ENCODE measurements at regions not wholly inside any gene's neighbourhood (a gene's known extent, or its start where the extent isn't known, plus 50 kb on each side); places are given as distances from the start of the nearest gene placed in this dataset.

DNA sequence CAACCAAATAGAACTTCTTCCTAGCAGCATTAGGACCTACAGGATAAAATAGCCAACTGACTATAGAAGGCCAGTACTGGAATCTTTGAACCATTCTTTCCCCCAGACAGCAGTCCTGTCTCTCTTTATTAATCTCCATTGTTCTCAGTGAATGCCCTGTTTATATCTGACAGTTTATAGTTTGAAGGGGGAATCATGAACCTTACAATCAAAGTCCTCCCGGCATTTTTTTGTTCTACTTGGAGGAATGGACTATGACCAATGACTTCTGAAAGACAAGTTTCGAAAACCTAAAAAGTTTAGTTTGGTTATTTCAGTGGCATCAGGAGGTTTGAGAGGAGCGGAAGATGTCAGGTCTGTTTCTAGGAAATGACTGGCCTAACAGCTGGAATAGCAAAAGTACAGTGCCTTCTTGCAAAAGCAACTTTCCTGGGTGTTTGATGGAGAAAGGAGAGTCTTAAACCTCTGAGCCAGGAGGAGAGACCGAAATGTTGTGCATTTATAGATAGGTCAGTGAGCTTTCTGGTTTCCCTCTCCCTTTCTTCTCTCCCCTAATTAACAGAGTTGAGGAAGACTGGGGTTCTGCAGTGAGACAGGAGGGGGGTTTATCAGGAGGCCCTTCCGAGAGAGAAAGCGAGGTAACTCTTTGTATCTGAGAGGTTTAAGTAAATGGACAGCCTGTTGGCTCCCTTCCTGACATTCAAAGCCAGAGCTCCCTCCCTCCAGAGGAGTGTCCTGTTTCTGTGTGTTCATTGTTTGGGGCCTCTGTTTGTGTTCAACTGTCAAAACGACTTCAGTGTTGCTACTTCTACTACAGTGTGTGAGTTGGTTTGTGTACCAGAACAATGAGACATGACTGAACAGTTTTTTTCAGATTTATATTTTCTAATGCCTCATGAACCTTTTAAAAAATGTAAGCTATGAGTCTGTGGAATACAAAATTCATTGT lies 383.0 kb upstream of the RARB start:
- H3K36me3 Mint-ChIP-seq (ENCODE audit: low read depth) = 0 out of 3 replicates have a peak, but pooled peaks cover 2% of the 10 kb centered on the region
- H3K27me3 ChIP-seq (ENCODE audit: insufficient read depth) = no peaks in the 10 kb centered on the region
- DNase-seq (ENCODE audit: low spot score) = peak; percentile 9
- H3F3A ChIP-seq (replicated peaks; ENCODE audit: low read depth) = no peaks in the 10 kb centered on the region
- H3K9me2 ChIP-seq (ENCODE audit: insufficient read depth) = peaks cover 7% of the 10 kb centered on the region; the same call in 1 of the 2 replicates
- H3K4me3 ChIP-seq = no peak overlapping the region
- TF ChIP-seq EZH2phosphoT487 (IDR thresholded peaks at IDR 0.05; ENCODE audit: unreplicated experiment) (no peak), ZNF331 (CRISPR knock-in tag; IDR thresholded peaks at IDR 0.05; ENCODE audit: low read depth) (no peak), NANOG (IDR thresholded peaks at IDR 0.05; ENCODE audit: borderline replicate concordance) (no peak), CREB1 (CRISPR knock-in tag; IDR thresholded peaks at IDR 0.05; ENCODE audit: low read depth) (no peak), EZH2 (IDR thresholded peaks at IDR 0.05; ENCODE audit: low read depth, unreplicated experiment) (no peak), ZNF114 (CRISPR knock-in tag; IDR thresholded peaks at IDR 0.05) (no peak), STAT1 (IDR thresholded peaks at IDR 0.05; ENCODE audit: unreplicated experiment) (no peak), POLR2AphosphoS5 (IDR thresholded peaks at IDR 0.05; ENCODE audit: low read depth) (no peak), JUNB (IDR thresholded peaks at IDR 0.05; ENCODE audit: unreplicated experiment) (no peak)
- TF ChIP-seq, protein P1, sequence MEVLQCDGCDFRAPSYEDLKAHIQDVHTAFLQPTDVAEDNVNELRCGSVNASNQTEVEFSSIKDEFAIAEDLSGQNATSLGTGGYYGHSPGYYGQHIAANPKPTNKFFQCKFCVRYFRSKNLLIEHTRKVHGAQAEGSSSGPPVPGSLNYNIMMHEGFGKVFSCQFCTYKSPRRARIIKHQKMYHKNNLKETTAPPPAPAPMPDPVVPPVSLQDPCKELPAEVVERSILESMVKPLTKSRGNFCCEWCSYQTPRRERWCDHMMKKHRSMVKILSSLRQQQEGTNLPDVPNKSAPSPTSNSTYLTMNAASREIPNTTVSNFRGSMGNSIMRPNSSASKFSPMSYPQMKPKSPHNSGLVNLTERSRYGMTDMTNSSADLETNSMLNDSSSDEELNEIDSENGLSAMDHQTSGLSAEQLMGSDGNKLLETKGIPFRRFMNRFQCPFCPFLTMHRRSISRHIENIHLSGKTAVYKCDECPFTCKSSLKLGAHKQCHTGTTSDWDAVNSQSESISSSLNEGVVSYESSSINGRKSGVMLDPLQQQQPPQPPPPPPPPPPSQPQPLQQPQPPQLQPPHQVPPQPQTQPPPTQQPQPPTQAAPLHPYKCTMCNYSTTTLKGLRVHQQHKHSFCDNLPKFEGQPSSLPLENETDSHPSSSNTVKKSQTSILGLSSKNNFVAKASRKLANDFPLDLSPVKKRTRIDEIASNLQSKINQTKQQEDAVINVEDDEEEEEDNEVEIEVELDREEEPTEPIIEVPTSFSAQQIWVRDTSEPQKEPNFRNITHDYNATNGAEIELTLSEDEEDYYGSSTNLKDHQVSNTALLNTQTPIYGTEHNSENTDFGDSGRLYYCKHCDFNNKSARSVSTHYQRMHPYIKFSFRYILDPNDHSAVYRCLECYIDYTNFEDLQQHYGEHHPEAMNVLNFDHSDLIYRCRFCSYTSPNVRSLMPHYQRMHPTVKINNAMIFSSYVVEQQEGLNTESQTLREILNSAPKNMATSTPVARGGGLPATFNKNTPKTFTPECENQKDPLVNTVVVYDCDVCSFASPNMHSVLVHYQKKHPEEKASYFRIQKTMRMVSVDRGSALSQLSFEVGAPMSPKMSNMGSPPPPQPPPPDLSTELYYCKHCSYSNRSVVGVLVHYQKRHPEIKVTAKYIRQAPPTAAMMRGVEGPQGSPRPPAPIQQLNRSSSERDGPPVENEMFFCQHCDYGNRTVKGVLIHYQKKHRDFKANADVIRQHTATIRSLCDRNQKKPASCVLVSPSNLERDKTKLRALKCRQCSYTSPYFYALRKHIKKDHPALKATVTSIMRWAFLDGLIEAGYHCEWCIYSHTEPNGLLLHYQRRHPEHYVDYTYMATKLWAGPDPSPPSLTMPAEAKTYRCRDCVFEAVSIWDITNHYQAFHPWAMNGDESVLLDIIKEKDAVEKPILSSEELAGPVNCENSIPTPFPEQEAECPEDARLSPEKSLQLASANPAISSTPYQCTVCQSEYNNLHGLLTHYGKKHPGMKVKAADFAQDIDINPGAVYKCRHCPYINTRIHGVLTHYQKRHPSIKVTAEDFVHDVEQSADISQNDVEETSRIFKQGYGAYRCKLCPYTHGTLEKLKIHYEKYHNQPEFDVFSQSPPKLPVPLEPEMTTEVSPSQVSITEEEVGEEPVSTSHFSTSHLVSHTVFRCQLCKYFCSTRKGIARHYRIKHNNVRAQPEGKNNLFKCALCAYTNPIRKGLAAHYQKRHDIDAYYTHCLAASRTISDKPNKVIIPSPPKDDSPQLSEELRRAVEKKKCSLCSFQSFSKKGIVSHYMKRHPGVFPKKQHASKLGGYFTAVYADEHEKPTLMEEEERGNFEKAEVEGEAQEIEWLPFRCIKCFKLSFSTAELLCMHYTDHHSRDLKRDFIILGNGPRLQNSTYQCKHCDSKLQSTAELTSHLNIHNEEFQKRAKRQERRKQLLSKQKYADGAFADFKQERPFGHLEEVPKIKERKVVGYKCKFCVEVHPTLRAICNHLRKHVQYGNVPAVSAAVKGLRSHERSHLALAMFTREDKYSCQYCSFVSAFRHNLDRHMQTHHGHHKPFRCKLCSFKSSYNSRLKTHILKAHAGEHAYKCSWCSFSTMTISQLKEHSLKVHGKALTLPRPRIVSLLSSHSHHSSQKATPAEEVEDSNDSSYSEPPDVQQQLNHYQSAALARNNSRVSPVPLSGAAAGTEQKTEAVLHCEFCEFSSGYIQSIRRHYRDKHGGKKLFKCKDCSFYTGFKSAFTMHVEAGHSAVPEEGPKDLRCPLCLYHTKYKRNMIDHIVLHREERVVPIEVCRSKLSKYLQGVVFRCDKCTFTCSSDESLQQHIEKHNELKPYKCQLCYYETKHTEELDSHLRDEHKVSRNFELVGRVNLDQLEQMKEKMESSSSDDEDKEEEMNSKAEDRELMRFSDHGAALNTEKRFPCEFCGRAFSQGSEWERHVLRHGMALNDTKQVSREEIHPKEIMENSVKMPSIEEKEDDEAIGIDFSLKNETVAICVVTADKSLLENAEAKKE (CRISPR knock-in tag; IDR thresholded peaks at IDR 0.05) = no peak
- TF ChIP-seq, protein P2, sequence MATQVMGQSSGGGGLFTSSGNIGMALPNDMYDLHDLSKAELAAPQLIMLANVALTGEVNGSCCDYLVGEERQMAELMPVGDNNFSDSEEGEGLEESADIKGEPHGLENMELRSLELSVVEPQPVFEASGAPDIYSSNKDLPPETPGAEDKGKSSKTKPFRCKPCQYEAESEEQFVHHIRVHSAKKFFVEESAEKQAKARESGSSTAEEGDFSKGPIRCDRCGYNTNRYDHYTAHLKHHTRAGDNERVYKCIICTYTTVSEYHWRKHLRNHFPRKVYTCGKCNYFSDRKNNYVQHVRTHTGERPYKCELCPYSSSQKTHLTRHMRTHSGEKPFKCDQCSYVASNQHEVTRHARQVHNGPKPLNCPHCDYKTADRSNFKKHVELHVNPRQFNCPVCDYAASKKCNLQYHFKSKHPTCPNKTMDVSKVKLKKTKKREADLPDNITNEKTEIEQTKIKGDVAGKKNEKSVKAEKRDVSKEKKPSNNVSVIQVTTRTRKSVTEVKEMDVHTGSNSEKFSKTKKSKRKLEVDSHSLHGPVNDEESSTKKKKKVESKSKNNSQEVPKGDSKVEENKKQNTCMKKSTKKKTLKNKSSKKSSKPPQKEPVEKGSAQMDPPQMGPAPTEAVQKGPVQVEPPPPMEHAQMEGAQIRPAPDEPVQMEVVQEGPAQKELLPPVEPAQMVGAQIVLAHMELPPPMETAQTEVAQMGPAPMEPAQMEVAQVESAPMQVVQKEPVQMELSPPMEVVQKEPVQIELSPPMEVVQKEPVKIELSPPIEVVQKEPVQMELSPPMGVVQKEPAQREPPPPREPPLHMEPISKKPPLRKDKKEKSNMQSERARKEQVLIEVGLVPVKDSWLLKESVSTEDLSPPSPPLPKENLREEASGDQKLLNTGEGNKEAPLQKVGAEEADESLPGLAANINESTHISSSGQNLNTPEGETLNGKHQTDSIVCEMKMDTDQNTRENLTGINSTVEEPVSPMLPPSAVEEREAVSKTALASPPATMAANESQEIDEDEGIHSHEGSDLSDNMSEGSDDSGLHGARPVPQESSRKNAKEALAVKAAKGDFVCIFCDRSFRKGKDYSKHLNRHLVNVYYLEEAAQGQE (IDR thresholded peaks at IDR 0.05; ENCODE audit: unreplicated experiment) = no peak
- TF ChIP-seq, protein P3, sequence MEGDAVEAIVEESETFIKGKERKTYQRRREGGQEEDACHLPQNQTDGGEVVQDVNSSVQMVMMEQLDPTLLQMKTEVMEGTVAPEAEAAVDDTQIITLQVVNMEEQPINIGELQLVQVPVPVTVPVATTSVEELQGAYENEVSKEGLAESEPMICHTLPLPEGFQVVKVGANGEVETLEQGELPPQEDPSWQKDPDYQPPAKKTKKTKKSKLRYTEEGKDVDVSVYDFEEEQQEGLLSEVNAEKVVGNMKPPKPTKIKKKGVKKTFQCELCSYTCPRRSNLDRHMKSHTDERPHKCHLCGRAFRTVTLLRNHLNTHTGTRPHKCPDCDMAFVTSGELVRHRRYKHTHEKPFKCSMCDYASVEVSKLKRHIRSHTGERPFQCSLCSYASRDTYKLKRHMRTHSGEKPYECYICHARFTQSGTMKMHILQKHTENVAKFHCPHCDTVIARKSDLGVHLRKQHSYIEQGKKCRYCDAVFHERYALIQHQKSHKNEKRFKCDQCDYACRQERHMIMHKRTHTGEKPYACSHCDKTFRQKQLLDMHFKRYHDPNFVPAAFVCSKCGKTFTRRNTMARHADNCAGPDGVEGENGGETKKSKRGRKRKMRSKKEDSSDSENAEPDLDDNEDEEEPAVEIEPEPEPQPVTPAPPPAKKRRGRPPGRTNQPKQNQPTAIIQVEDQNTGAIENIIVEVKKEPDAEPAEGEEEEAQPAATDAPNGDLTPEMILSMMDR (conservative IDR thresholded peaks at IDR 0.05; ENCODE audit: low read depth in 2 of 2) = no peak
- TF ChIP-seq, protein P4, sequence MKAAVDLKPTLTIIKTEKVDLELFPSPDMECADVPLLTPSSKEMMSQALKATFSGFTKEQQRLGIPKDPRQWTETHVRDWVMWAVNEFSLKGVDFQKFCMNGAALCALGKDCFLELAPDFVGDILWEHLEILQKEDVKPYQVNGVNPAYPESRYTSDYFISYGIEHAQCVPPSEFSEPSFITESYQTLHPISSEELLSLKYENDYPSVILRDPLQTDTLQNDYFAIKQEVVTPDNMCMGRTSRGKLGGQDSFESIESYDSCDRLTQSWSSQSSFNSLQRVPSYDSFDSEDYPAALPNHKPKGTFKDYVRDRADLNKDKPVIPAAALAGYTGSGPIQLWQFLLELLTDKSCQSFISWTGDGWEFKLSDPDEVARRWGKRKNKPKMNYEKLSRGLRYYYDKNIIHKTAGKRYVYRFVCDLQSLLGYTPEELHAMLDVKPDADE (IDR thresholded peaks at IDR 0.05) = no peak
- peaks cover 8% of the 10 kb centered on the region; the same call in 2 of the 3 replicates for H3K4me1 Mint-ChIP-seq
- peak overlapping the region; percentile 86; the same call in 1 of the 2 replicates for H2AFZ ChIP-seq
- H3K4me2 ChIP-seq = no peak overlapping the region
- ATAC-seq = peak; percentile 58
- no peaks in the 10 kb centered on the region for H3K27me3 Mint-ChIP-seq (ENCODE audit: insufficient read depth, low read depth, poor library complexity)
- no peak overlapping the region for H3K4me3 Mint-ChIP-seq
- no peaks in the 10 kb centered on the region for H3K4me1 ChIP-seq (ENCODE audit: insufficient read depth)
- no peaks in the 10 kb centered on the region for H3K79me2 ChIP-seq (replicated peaks; ENCODE audit: insufficient read depth)
- no peak overlapping the region for H3K27ac ChIP-seq (ENCODE audit: low read depth)
- H3K27ac Mint-ChIP-seq = no peak overlapping the region
- no peaks in the 10 kb centered on the region; the same call in 2 of the 3 replicates for H3K9me3 Mint-ChIP-seq
- H3K36me3 ChIP-seq (ENCODE audit: insufficient read depth) = no peaks in the 10 kb centered on the region
- H4K20me1 ChIP-seq (replicated peaks; ENCODE audit: insufficient read depth) = no peaks in the 10 kb centered on the region
